ENCODE measurements at regions not wholly inside any gene's neighbourhood (a gene's known extent, or its start where the extent isn't known, plus 50 kb on each side); places are given as distances from the start of the nearest gene placed in this dataset.

- FAIRE-seq = no peak
Observed at GRCh38 chr2:8453904-8454302, 228.0 kb upstream of the ID2 start.

GRCh38 chr2:8454797-8455196 is 227.1 kb upstream of the ID2 start:
- no peak for FAIRE-seq

DNA sequence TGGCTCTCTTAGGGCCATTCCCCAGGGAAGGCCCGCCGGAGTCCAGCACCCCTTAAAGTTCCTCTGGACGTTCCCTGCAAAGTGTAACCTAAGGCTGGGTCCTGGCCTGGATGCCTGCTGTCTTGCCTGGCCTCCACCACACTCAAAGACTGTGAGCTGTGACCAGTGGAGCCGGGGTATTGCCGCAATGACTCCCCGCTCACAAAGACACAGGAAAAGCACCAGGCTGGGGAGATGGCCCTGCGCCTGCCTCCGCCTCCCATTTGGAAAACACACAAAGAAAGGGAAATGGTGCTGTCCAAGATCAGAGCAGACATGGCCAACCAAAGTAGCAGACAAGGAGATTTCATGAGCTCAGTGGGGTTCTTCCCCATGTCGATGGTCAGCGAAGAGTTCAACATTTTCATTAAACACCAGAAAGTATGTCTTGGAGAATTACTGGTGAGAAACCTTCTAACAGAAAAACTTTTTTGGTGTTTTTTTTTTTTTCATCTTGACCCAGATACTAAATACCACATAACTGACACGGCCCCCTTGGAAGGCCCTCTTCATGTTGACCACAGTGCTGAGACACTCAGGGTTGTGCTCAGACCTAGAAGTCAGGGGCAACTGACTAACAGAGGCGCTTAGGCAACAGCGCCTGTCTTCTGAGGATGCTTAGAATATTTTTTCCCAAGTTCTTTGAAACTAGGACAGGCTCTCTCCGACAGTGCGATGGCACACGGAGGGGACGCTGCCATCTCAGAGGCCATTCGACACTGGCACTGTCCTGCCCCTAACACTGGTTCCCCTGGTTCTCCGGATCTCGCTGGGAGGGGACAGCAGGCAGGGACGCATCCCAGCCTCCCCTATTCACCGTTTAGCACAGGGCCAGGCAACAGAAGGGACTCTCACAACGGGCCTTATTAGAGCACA is 226.4 kb upstream of the ID2 start:
- no peak for FAIRE-seq

DNA sequence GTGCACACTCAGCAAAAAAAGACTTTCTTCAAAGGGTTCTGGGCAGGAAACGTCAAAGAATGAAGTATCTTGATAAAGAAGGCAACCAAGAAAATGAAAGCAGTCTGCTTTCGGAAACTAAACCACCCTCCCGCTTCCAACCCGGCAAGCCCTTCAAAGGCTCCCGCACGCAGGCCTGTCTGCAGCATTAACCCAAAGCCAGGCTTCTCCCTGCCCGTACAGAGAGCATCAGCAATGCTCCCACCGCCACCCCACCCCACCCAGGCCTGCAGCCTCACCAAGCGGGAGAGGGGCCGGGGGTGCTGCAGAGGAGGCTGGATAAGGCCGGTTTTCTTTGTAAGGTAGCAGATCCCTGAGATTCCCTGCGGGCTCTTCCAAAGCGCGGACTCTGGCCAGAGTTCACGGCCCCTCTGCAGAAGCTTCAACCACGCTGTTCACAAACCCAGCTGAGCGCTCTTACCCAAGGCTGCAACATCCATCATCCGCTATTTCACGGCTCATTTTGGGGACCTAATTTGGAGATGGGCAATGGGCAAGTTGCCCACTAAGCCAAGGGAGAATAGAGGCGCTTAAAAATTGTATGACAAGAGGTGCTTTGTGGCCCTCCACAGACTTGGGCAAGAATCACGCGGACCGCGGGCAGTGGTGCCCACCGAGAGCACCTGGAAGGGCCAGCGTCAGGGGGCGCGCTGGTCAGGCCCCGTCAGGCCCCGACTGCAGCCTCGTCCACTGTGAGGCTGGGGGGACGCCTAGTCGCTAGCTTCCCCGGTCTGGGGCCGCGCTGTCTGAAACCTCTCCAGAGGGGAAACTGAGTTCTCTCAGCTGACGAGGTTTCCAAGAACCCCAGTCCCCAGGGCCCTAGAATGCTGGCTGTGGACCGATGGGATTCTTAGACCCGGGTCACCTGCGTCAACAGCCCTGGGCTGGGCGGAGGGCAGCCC is 225.4 kb upstream of the ID2 start:
- no peak for FAIRE-seq

- FAIRE-seq = no peak
Observed at GRCh38 chr2:8457092-8457481, 224.8 kb upstream of the ID2 start.

GRCh38 chr2:8457699-8458502 is 224.0 kb upstream of the ID2 start:
- no peak for FAIRE-seq

DNA sequence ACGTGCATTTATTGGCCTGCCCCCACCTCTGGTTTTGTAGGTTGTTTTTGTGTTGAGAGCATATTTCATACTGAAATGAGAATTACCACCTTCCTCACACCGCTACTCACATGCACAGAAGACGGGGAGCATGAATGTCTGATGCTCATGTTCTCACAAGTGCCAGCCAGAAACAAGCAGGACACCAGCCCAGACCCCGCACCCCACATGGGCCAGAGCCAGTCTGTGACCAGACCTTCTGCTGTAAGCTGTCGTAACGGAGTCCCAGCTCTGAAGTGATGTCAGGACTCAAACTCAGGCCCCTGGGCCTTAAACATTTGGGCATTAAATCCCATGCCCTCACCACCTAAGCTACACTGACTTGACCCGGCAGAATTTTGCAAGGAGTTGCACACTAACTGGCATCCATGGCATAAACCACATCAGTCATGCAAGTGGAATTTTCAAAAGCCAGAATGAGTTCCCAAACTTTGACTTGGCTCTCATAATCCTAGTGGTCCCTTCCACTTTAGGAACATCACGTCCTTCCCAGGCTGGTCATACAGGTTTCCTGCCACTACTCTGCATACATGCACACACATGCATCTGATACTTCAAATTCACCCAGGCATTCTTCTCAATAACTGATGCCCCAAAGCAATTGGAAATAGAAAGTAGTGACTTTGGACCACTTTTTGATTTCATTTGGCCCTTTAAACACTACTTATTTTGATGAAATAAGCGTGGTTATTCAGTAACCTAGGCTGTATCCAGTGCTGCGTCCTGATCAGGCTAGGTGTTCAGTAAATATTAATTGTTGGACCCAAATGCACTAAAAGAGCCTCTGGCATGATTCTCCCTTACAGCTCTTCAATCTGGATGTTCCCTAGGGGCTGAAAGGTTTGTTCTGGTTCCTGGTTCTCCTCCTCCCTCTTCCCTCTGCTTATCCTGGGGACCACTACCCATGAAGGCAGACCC is 223.1 kb upstream of the ID2 start:
- FAIRE-seq = no peak

DNA sequence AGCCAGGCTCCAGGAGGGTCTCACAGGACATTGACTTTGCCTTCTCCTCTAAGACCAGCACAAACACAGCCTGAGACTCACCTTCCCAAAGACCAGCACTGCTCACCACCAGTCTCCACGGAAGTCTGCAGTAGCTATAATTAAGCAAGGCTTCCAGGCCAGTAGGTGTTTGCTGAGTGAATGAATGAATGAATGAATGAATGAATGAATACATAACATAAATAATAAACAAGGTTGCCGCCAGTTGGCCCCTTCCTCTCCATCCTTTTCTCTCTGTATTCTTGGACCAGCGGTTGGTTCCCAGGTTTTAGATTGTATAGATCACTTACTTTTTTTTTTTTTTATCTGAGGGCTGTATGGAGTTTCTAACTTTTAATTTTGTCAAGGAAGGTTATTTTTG is 222.4 kb upstream of the ID2 start:
- no peak for FAIRE-seq

GRCh38 chr2:8461341-8461740 is 220.5 kb upstream of the ID2 start:
- no peak for FAIRE-seq

DNA sequence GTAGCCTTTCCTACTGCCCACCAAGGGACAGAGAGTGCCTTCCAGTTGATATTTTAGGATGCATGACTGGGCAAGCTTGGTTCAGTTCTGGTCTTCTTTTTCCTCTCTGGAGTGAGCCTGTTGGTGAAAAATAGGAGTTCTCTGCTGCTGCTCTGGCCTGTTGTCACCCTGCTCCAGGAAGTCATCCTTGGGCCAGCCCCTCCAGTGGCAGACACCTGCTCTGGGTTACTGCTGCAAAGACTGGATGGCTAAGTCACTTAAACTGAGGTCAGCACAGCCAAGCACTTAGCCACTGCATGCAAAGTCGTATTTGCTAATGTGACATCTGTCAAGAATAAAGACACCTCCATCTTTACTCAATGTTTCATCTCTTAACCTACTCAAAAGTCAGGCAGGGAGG is 219.6 kb upstream of the ID2 start:
- no peak for FAIRE-seq

DNA sequence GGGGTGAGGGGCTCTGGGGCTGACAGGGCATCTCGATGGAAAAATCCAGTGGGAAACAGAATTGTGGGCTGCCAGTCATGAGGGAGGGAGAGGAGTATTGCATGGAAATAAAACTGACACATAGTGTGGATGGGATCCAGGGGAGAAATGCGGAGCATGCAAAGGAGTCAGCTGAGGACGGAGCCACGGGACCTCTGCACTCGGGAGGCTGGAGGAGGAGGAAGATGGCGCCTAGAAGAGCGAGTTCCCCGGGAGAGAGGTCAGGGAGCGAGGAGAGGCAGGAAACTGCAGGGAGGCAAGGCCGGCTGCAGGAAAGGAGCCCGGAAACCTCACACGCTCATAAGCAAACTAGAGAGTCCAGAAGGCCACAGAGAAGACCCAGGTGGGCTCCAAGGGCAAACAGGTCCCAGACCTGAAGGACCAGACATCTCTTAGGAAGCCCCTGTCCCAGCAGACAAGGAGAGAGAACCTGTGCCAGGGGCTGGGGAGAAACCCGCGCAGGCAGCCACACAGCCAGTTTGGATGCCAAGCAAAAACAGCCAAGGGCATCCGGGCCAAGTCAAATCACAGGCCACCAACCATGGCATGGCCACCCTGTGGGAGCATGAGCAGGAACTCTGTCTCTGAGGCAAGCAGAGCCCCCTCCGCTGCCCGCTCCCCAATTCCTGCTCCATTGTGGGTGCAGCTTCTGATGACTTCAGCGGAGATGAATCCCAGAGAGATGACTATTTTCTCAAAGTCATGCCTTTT is 218.8 kb upstream of the ID2 start:
- no peak for FAIRE-seq

- no peak for FAIRE-seq
Observed at GRCh38 chr2:8465560-8465959, 216.3 kb upstream of the ID2 start.

- no peak for FAIRE-seq
Observed at GRCh38 chr2:8469709-8470493, 212.0 kb upstream of the ID2 start.

DNA sequence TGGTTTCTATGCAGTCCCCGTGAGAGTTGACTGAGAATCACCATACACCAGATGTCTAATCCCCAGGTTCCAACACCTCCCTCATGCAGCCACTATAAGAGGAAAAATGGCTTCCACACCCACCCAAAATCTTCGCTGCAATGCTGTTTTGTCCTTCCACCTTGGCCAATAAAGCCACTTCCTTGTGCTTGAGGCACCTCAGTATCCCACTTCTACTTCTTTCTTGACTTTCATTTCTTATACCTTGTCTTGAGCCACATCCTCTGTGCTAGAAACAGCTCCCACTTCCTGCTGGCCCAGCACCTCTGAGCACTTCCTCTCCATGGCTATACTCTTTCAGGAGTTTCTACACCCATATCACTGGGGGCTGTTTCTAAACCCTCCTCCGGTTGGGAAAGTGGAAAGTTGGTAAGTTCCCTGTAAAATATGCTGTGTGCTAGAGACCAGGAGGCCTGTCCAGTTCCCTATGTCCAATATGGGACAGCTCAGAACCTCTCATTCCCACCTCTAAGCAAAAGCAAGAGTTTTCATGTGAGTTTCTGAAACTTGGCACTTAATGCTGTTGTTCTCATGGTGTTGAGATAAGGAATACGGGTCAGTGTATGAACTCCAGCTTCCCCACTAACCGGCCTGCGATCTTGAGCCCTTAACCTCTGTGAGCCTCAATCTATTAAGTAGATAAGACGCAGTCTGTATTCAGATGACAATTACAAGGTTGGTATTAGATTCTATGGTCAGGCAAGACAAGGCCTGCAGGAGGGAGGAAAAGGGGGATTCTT is 209.1 kb upstream of the ID2 start:
- FAIRE-seq = no peak

DNA sequence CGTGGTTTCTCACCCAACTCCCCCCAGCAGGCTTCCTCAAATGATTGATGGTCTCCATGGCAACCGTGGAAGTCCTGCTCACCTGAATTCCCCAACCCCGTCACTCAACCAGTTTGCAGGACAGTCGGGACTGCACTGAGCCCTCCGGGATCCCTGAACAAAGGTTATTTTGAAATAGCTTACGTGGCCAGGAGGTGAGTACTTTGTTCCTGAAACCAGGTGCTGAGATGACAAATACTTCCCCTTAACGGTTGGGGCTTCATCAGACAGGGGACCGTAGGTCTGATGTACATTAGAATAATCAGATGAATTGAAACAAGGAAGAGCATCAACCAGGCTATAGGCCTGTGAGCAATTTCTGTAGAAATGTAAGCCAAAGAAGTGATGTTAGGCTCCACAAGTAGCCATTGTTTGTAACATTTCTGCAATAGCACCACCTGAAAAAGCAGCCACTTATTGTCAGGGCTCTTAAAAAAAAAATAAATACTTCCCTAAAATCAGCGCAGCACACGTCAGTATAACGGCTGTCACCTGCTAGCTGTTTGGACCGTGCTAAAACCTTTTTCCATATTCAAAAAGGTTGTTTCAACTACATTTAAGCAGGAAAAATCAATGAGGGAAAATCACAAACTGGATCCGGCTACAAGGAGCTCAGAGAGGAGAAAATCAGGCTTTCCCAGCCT is 206.4 kb upstream of the ID2 start:
- FAIRE-seq = no peak

GRCh38 chr2:8477552-8478470 is 204.0 kb upstream of the ID2 start:
- no peak for FAIRE-seq

DNA sequence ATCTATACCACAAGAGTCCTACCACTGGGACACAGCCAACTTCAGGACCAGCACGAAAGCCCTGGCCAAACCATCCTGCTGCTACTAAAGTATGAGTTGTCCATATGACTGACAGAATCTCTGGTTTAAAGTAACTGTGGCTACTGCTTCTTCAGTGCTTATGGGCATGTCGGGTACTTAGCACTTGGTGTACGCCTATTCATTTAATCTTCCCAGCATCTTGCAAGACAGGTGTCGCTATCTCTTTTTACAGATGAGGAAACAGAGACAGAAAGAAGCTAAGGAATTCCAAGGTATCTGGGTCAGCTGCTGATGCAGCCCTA is 203.4 kb upstream of the ID2 start:
- no peak for FAIRE-seq

DNA sequence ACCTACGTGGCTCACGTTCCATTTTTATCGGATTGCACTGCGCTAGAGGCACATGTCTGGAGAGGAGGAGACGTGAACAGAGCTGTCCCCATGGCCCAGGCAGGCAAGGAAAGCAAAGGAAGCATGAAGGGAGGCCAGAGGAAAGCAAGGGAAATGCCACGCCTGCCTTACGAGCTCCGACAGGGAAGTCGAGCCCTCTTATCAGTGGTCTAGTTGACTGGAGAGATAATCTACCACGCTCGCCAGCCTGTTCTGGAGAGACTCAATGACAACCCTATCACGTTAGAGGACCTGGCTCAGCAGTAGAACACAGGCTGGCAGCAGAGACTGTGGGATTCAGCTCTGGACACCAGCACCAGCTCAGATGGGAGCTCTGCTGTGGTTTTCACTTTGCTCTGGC is 202.6 kb upstream of the ID2 start:
- no peak for FAIRE-seq
